NCI-H524 treated with DMSO at 0.1 percent for 48 hours (cell line): ENCODE measurements at regions not wholly inside any gene's neighbourhood (a gene's known extent, or its start where the extent isn't known, plus 50 kb on each side); places are given as distances from the start of the nearest gene placed in this dataset.

Experiments
- DNase-seq: peaks from one replicate; lab custom pipeline; 2025; lab: John Stamatoyannopoulos, UW

GRCh38 chr12:39125566-39125965, 220.2 kb upstream of the CPNE8 start:
- DNase-seq = no peak

GRCh38 chr12:39124768-39125167, 219.4 kb upstream of the CPNE8 start:
- no peak for DNase-seq

GRCh38 chr12:39123580-39124253, 218.3 kb upstream of the CPNE8 start:
- no peak for DNase-seq

- no peak for DNase-seq
These were observed 217.3 kb upstream of the CPNE8 start for GRCh38 chr12:39122562-39123204.

GRCh38 chr12:39116861-39117260, 211.5 kb upstream of the CPNE8 start:
- DNase-seq = no peak

GRCh38 chr12:39112064-39112463, 206.7 kb upstream of the CPNE8 start:
- DNase-seq = no peak

- no peak for DNase-seq
These were observed 199.7 kb upstream of the CPNE8 start for GRCh38 chr12:39105111-39105510.

GRCh38 chr12:39103552-39104165, 198.3 kb upstream of the CPNE8 start:
- DNase-seq = no peak

- no peak for DNase-seq
These were observed 197.3 kb upstream of the CPNE8 start for GRCh38 chr12:39102474-39103209.

- DNase-seq = no peak
These were observed 190.4 kb upstream of the CPNE8 start for GRCh38 chr12:39095636-39096330.

GRCh38 chr12:39081910-39082309, 176.5 kb upstream of the CPNE8 start:
- DNase-seq = no peak

- no peak for DNase-seq
These were observed 171.8 kb upstream of the CPNE8 start for GRCh38 chr12:39077226-39077625.

GRCh38 chr12:39074063-39074462, 168.7 kb upstream of the CPNE8 start:
- DNase-seq = no peak

- DNase-seq = no peak
These were observed 167.3 kb upstream of the CPNE8 start for GRCh38 chr12:39072658-39073057.

GRCh38 chr12:39071611-39072010, 166.2 kb upstream of the CPNE8 start:
- no peak for DNase-seq

GRCh38 chr12:39070775-39071174, 165.4 kb upstream of the CPNE8 start:
- DNase-seq = no peak

- no peak for DNase-seq
These were observed 160.1 kb upstream of the CPNE8 start for GRCh38 chr12:39065455-39065854.

- DNase-seq = no peak
These were observed 159.3 kb upstream of the CPNE8 start for GRCh38 chr12:39064708-39065107.

- no peak for DNase-seq
These were observed 157.0 kb upstream of the CPNE8 start for GRCh38 chr12:39062266-39062996.

GRCh38 chr12:39061576-39061975, 156.2 kb upstream of the CPNE8 start:
- DNase-seq = no peak

- no peak for DNase-seq
These were observed 143.0 kb upstream of the CPNE8 start for GRCh38 chr12:39048395-39048794.
